GM21381 (cell line): ENCODE measurements at regions not wholly inside any gene's neighbourhood (a gene's known extent, or its start where the extent isn't known, plus 50 kb on each side); places are given as distances from the start of the nearest gene placed in this dataset.

Experiments used
- ATAC-seq: cut with Tn5 transposase; IDR thresholded peaks from one replicate; pipeline ENCODE4 v1.9.1; 2021; ENCODE audit warnings: mild to moderate bottlenecking, moderate library complexity; ENCODE audit not compliant: unreplicated experiment

GRCh38 chr12:92556637-92557421, 146.0 kb upstream of the PLEKHG7 start:
- no peak for ATAC-seq

GRCh38 chr12:92556141-92556540, 146.6 kb upstream of the PLEKHG7 start:
- ATAC-seq, result peak; percentile 29

GRCh38 chr12:92554158-92555073, 148.4 kb upstream of the PLEKHG7 start:
- no peak for ATAC-seq

GRCh38 chr12:92553389-92553788, 149.4 kb upstream of the PLEKHG7 start:
- no peak for ATAC-seq

GRCh38 chr12:92552412-92553108, 150.2 kb upstream of the PLEKHG7 start:
- no peak for ATAC-seq

GRCh38 chr12:92551853-92552397, 150.9 kb upstream of the PLEKHG7 start:
- ATAC-seq, result peak; percentile 67

GRCh38 chr12:92551210-92551609, 151.6 kb upstream of the PLEKHG7 start:
- ATAC-seq, result no peak

- no peak for ATAC-seq
Observed at GRCh38 chr12:92550661-92551060, 152.1 kb upstream of the PLEKHG7 start.

GRCh38 chr12:92550254-92550653, 152.5 kb upstream of the PLEKHG7 start:
- ATAC-seq, result no peak

- ATAC-seq, result no peak
Observed at GRCh38 chr12:92549516-92549915, 153.3 kb upstream of the PLEKHG7 start.

GRCh38 chr12:92547906-92548305, 154.9 kb upstream of the PLEKHG7 start:
- ATAC-seq, result no peak

- no peak for ATAC-seq
Observed at GRCh38 chr12:92547420-92547819, 155.4 kb upstream of the PLEKHG7 start.

- ATAC-seq, result peak; percentile 67
Observed at GRCh38 chr12:92546635-92547348, 156.0 kb upstream of the PLEKHG7 start.

GRCh38 chr12:92546259-92546634, 156.5 kb upstream of the PLEKHG7 start:
- peak; percentile 35 for ATAC-seq

GRCh38 chr12:92544322-92544721, 158.5 kb upstream of the PLEKHG7 start:
- no peak for ATAC-seq

- no peak for ATAC-seq
Observed at GRCh38 chr12:92543840-92544239, 158.9 kb upstream of the PLEKHG7 start.

- no peak for ATAC-seq
Observed at GRCh38 chr12:92543359-92543758, 159.4 kb upstream of the PLEKHG7 start.

GRCh38 chr12:92541731-92542130, 161.1 kb upstream of the PLEKHG7 start:
- ATAC-seq, result no peak

GRCh38 chr12:92540782-92541423, 161.9 kb upstream of the PLEKHG7 start:
- ATAC-seq, result no peak
